OCI-LY7 (cell line): ENCODE measurements at regions not wholly inside any gene's neighbourhood (a gene's known extent, or its start where the extent isn't known, plus 50 kb on each side); places are given as distances from the start of the nearest gene placed in this dataset.

Source experiments
- BruUV-seq: library from RNA; stranded (reverse); fragments of 400-500 nt; replicated peaks from 2 replicates; lab custom pipeline; 2021; lab: Mats Ljungman, UMichigan
- CTCF ChIA-PET: fragments of 300-600 bp; sonication (Branson Sonifier 250); formaldehyde crosslinking; loops from one replicate; lab custom pipeline; 2022; ENCODE audit warnings: antibody characterized with exemption; ENCODE audit not compliant: unreplicated experiment; lab: Charles Lee
- POLR2A ChIA-PET: fragments of 300-600 bp; sonication (Branson Sonifier 250); formaldehyde crosslinking; loops from one replicate; lab custom pipeline; 2022; ENCODE audit warnings: antibody characterized with exemption; lab: Charles Lee
- DNase-seq: peaks from one replicate; pipeline ENCODE4 v3.0.0-alpha.2; 2015; ENCODE audit warnings: low spot score
- H2AFZ ChIP-seq: fragments of 200-600 bp; sonication (generic), shearing (Covaris generic); 2 replicates; pipeline ENCODE4 v1.6.1; 2014; ENCODE audit warnings: mild to moderate bottlenecking, antibody characterized with exemption, low read length, moderate library complexity
- H3K27ac ChIP-seq: fragments of 200-600 bp; sonication (generic); 2 replicates; pipeline ENCODE4 v1.5.1; 2014; ENCODE audit warnings: mixed run types, low read depth, mild to moderate bottlenecking, moderate library complexity, low read length, inconsistent platforms; ENCODE audit not compliant: poor library complexity, severe bottlenecking
- H3K36me3 ChIP-seq: fragments of 200-600 bp; sonication (generic); 2 replicates; pipeline ENCODE4 v1.6.1; 2014; ENCODE audit warnings: mild to moderate bottlenecking, antibody characterized with exemption, low read length, moderate library complexity, mixed read lengths; ENCODE audit not compliant: insufficient read depth
- H3K4me1 ChIP-seq: fragments of 200-600 bp; sonication (generic); 2 replicates; pipeline ENCODE4 v1.5.1; 2014; ENCODE audit warnings: mild to moderate bottlenecking, low read length; ENCODE audit not compliant: insufficient read depth, poor library complexity, severe bottlenecking
- H3K4me2 ChIP-seq: fragments of 200-600 bp; sonication (generic); 2 replicates; pipeline ENCODE4 v1.6.1; 2014; ENCODE audit warnings: mild to moderate bottlenecking, low read length
- H3K4me3 ChIP-seq: fragments of 200-600 bp; sonication (generic); 2 replicates; pipeline ENCODE4 v1.5.1; 2014; ENCODE audit warnings: mild to moderate bottlenecking, low read depth, low read length; ENCODE audit not compliant: poor library complexity, severe bottlenecking
- H3K79me2 ChIP-seq: fragments of 200-600 bp; sonication (generic); 2 replicates; pipeline ENCODE4 v1.6.1; 2016; ENCODE audit warnings: low read depth, mild to moderate bottlenecking, low read length, moderate library complexity, mixed read lengths; ENCODE audit not compliant: insufficient read depth
- H3K9me2 ChIP-seq: fragments of 200-600 bp; sonication (generic); 2 replicates; pipeline ENCODE4 v1.6.1; 2016; ENCODE audit warnings: mild to moderate bottlenecking, low read length, mixed read lengths; ENCODE audit not compliant: insufficient read depth
- H3K9me3 ChIP-seq: fragments of 200-600 bp; sonication (generic); 2 replicates; pipeline ENCODE4 v1.6.1; 2014; ENCODE audit warnings: mild to moderate bottlenecking, mixed run types, low read length, mixed read lengths
- H4K20me1 ChIP-seq: fragments of 200-600 bp; sonication (generic); 2 replicates; pipeline ENCODE4 v1.6.1; 2014; ENCODE audit warnings: mild to moderate bottlenecking, antibody characterized with exemption, low read length, moderate library complexity, mixed read lengths; ENCODE audit not compliant: insufficient read depth
- CTCF ChIP-seq: fragments of 200-600 bp; sonication (generic); conservative IDR thresholded peaks from 2 replicates; pipeline ENCODE4 v1.5.1; 2014; ENCODE audit warnings: mild to moderate bottlenecking, antibody characterized with exemption, low read length, moderate library complexity, mixed read lengths
- EZH2phosphoT487 ChIP-seq: fragments of 200-600 bp; sonication (generic); IDR thresholded peaks from 2 replicates; pipeline ENCODE4 v1.6.1; 2018; ENCODE audit warnings: low read depth, borderline replicate concordance, mild to moderate bottlenecking, mixed run types, antibody characterized with exemption, low read length, moderate library complexity, mixed read lengths
- intact Hi-C: fragments of 100-400 bp; cut with micrococcal nuclease; formaldehyde crosslinking; loops from one replicate; pipeline ENCODE4 v1.10.0; 2022; ENCODE audit not compliant: unreplicated experiment

- intact Hi-C loops: no loop called here
- TF ChIP-seq EZH2phosphoT487: no peak
- no peak for TF ChIP-seq CTCF
- no peak overlapping the region for H2AFZ ChIP-seq
- CTCF ChIA-PET: no interaction called here
- no peak overlapping the region for H3K27ac ChIP-seq
- DNase-seq: no peak
- no peak overlapping the region for H3K4me3 ChIP-seq
- POLR2A ChIA-PET: no interaction called here
- peaks cover 7% of the 10 kb centered on the region; the same call in 1 of the 2 replicates for H3K9me3 ChIP-seq
- H3K4me1 ChIP-seq: no peaks in the 10 kb centered on the region
- no peaks in the 10 kb centered on the region for H4K20me1 ChIP-seq
- H3K4me2 ChIP-seq: no peak overlapping the region
- no peaks in the 10 kb centered on the region for H3K79me2 ChIP-seq
- no peaks in the 10 kb centered on the region for H3K9me2 ChIP-seq
- H3K36me3 ChIP-seq: no peaks in the 10 kb centered on the region
- no TSS peak for BruUV-seq
These were observed 1517.4 kb downstream of the BRD1 start for GRCh38 chr22:48310289-48310688.

- Histone ChIP-seq H3K4me3 (no peak overlapping the region), H3K4me2 (no peak overlapping the region), H3K4me1 (no peaks in the 10 kb centered on the region), H3K9me3 (peaks cover 7% of the 10 kb centered on the region; the same call in 1 of the 2 replicates), H3K79me2 (no peaks in the 10 kb centered on the region), H3K9me2 (no peaks in the 10 kb centered on the region), H2AFZ (no peak overlapping the region), H3K36me3 (no peaks in the 10 kb centered on the region), H3K27ac (no peak overlapping the region), H4K20me1 (no peaks in the 10 kb centered on the region)
- DNase-seq: no peak
- no peak for TF ChIP-seq EZH2phosphoT487
- TF ChIP-seq CTCF: no peak
- ChIA-PET POLR2A (no interaction called here), CTCF (no interaction called here)
- BruUV-seq: no TSS peak
- intact Hi-C loops: no loop called here
These were observed 1517.8 kb downstream of the BRD1 start for GRCh38 chr22:48309836-48310235.

GRCh38 chr22:48309115-48309705 is 1518.5 kb downstream of the BRD1 start:
- intact Hi-C loops: no loop called here
- H3K36me3 ChIP-seq: no peaks in the 10 kb centered on the region
- H4K20me1 ChIP-seq: no peaks in the 10 kb centered on the region
- H3K4me2 ChIP-seq: no peak overlapping the region
- no peak overlapping the region for H3K27ac ChIP-seq
- no peaks in the 10 kb centered on the region for H3K4me1 ChIP-seq
- no peak overlapping the region for H3K4me3 ChIP-seq
- TF ChIP-seq CTCF: no peak
- TF ChIP-seq EZH2phosphoT487: no peak
- peaks cover 7% of the 10 kb centered on the region; the same call in 1 of the 2 replicates for H3K9me3 ChIP-seq
- POLR2A ChIA-PET: interaction anchor here (0.7 kb wide), 1 partner anchor 1419 kb away, joined by 4 read pairs; no protein-coding TSS in a partner anchor
- no peak for DNase-seq
- H3K9me2 ChIP-seq: no peaks in the 10 kb centered on the region
- CTCF ChIA-PET: no interaction called here
- BruUV-seq: no TSS peak
- no peaks in the 10 kb centered on the region for H3K79me2 ChIP-seq
- H2AFZ ChIP-seq: no peak overlapping the region
